Fibroblast of villous mesenchyme (primary cell): ENCODE measurements at regions not wholly inside any gene's neighbourhood (a gene's known extent, or its start where the extent isn't known, plus 50 kb on each side); places are given as distances from the start of the nearest gene placed in this dataset.
A peak's percentile ranks its signal among the peaks of the same experiment; 100 is the strongest.

Source experiments
- DNase-seq: peaks from one replicate; pipeline ENCODE4 v3.0.0-alpha.2; 2010; ENCODE audit warnings: low read depth
- H3K4me3 ChIP-seq: 2 replicates; pipeline ENCODE4 v1.5.1; 2011; ENCODE audit warnings: low read depth, mild to moderate bottlenecking, low read length
- TF ChIP-seq, protein P1 (sequence below): IDR thresholded peaks from 2 replicates; pipeline ENCODE4 v1.5.1; 2012; ENCODE audit warnings: low read depth, mild to moderate bottlenecking, low read length; ENCODE audit not compliant: insufficient read depth

DNA sequence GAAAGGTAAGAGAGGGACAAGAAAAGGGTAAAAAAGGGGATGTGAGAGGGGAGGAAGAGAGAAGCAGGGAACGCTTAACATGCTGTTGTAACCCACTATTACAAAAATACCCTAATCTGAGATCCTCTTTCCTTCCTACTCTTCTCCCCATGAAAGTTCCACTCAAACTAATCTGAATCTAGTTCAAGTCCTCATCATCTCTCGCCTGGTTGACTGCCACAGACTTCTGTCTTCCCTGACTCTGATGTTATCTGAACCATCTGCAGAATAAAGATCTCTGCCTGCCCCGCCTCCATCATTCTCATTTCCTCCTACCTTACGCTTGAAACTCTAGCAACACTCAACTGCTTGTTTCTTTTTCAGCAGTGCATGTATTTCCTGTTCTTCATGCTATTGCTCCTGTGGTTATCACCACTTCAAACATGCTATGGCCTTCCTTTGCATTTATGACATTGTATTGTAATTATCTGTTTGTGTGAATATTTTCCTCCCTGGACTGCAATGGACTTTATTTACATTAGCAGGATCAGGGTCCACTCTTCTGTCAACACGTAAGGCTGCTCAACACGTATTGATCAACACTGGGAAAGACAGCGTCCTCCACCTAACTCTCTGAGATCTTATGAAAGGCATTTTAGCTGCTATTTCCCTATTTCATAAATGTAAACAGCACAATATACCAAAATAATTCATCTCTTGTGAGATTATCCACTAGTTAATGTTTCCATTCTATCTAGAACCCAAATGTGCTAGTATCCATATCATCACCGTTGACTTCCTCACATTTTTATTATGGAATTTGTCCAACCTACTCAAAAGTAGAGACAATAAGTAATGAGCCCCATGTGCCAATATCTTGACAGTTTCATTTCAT is 215.5 kb upstream of the USP25 start:
- no peak overlapping the region for H3K4me3 ChIP-seq
- no peak for DNase-seq
- TF ChIP-seq, protein P1, sequence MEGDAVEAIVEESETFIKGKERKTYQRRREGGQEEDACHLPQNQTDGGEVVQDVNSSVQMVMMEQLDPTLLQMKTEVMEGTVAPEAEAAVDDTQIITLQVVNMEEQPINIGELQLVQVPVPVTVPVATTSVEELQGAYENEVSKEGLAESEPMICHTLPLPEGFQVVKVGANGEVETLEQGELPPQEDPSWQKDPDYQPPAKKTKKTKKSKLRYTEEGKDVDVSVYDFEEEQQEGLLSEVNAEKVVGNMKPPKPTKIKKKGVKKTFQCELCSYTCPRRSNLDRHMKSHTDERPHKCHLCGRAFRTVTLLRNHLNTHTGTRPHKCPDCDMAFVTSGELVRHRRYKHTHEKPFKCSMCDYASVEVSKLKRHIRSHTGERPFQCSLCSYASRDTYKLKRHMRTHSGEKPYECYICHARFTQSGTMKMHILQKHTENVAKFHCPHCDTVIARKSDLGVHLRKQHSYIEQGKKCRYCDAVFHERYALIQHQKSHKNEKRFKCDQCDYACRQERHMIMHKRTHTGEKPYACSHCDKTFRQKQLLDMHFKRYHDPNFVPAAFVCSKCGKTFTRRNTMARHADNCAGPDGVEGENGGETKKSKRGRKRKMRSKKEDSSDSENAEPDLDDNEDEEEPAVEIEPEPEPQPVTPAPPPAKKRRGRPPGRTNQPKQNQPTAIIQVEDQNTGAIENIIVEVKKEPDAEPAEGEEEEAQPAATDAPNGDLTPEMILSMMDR: no peak

DNA sequence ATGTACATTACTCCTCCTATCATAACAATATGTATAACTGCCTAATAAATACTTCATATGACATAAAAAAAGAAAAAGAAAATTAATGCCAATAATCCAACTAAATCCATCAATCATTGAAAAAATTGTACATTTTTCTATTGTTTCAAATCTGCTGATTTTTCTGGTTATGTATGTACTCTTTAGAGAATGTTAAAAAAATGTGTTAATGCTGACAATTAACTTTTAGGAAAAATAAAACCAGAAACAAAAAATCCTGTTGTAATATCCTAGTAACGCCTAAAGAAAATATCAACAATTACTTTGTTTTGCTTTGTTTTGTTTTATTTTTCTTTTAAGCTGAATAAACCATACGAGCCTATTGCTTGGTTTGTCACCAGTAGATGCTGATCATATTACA is 213.9 kb upstream of the USP25 start:
- TF ChIP-seq, protein P1: no peak
- no peak overlapping the region for H3K4me3 ChIP-seq

GRCh38 chr21:15517394-15517793 is 212.4 kb upstream of the USP25 start:
- TF ChIP-seq, protein P1: no peak
- H3K4me3 ChIP-seq: no peak overlapping the region
- DNase-seq: no peak

More for the DNA sequence above, 213.9 kb upstream of the USP25 start:
- DNase-seq: peak; percentile 17

- peak; percentile 3 for DNase-seq
- no peak overlapping the region for H3K4me3 ChIP-seq
- TF ChIP-seq, protein P1: peak; percentile 44
These were observed 208.8 kb upstream of the USP25 start for GRCh38 chr21:15520811-15521643.

DNA sequence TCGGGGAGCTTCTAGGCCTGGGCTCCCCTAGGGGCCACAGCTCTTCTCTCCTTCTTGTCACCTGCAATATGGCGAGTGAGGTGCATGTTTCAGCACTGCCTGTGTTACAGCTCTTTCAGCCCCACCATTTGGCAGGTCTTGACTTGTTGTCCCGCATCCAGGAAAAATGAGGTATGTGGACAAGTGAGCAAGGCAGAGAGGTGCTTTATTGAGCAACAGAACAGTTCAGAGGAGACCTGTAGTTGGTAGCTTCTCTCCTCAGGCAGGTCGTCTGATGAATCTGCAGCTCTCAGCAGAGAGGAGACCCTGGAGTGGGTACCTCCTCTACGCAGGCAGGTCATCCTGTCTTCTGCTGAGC is 208.2 kb upstream of the USP25 start:
- TF ChIP-seq, protein P1: no peak
- H3K4me3 ChIP-seq: no peak overlapping the region
- DNase-seq: no peak

DNA sequence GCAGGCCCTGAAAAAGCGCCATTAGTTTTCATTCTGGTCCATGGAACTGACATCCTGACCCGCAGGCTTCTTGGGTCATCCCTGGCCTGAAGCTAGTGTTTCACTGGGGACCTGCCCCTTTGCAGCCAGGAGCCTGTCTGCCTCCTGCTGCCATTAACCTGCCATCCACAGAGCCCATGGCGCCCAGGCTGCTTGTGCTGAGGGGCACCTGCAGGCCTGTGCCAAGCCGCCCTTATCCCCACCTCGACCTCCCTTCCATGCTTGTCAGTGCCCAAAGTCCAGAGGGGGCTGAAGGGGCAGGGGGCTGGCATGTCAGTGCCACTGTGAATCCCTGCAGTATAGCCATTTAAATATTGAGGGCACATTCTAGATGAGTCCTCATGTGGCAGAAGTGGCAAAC is 207.6 kb upstream of the USP25 start:
- no peak overlapping the region for H3K4me3 ChIP-seq
- no peak for DNase-seq
- TF ChIP-seq, protein P1: no peak
